Putamen (tissue), 1 donor: ENCODE measurements at regions not wholly inside any gene's neighbourhood (a gene's known extent, or its start where the extent isn't known, plus 50 kb on each side); places are given as distances from the start of the nearest gene placed in this dataset.
A peak's percentile ranks its signal among the peaks of the same experiment; 100 is the strongest.

ENCODE experiments used
- DNase-seq: peaks from one replicate; pipeline ENCODE4 v3.0.0-alpha.2; 2016; ENCODE audit warnings: low spot score

DNA sequence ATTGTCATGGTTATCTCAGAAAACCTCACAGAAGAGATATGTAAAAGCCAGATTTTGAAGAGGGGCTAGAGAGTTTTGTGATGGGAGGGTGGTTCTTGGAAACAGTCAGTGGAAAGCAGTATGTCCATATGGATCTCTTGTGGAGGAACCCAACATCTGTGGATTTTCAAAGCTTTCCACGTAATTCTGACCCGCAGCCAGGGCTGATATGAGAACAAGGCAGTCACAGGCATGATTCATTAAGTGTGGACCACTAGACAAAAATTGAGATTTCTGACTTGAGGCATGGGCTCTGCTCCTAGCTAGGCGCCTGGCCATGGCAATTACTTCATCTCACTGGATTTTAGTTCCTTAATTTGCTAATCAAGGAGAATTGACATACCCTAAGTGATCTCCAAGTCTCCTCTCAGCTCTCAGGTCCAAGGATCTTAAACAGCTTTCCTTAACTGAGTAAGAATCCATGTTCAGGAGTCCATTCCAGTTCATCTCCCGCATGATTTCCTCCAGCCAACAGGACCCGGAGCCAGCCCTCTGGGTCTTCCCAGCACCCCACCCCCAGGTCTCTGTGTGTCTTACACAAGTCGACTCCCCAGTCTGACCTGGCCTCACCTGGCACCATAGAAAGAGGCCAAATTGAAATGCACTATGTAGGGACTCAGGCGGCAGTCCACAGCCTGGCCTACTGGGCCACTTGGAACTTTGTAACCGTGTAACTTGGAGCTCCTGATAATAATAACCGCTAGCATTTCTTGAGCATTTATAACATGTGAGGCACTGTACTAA, 176.3 kb upstream of the PARP11 start:
- no peak for DNase-seq

DNA sequence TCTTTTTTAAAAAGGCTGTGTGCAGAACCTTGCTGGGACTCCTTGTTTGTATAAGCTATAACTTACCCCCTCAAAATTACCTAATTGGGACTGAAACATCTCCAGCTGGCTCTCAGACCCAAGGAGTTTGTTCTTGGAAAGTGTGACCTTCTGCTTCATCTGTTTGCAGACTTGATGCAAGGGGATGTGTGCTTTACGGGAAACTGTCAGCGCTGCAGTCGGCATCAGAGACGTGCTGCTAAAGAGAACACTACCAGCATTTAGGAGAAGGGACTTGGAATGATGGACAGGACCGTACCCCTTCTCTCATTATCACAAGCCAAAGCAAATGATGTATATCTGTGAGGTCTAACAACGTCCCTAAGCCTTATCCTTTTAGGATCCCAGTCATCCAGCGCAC, 174.2 kb upstream of the PARP11 start:
- DNase-seq, result no peak

GRCh38 chr12:4046495-4046840, 173.3 kb upstream of the PARP11 start:
- DNase-seq, result no peak

DNA sequence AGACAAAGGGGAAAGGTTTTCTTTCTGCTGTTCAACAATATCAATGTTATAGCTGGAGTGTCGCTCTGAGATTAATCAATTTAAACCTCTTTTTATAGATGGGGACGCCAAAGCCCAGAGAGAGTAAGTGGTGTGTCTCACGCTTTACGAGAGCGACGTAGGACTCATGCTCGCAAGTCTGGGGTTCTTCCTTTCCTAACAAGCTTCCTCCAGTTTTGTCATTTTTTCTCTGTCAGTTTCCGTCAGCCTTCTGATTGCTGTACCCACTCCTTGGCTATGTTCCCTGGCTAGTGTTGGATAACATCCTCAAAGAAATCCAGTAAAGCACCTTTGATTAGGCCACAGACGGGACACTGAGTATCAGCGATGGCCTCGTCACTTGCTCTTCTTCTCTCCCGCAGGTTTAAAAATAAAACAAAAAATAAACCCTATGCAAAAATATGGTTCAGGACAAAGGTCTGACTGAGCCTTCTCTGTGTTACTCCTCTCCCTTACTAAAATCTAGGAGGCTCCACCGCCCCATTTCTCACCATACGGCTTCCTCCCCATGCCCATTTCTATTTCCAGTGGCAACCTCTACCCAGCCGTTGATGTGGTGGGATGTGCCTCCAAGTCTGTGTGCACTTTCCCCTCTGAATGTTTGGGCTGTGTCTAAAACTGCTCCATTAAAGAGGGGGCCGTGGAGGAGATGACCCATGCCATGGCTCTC, 172.7 kb upstream of the PARP11 start:
- DNase-seq, result no peak

GRCh38 chr12:4044736-4045730, 171.8 kb upstream of the PARP11 start:
- DNase-seq, result no peak

GRCh38 chr12:4044101-4044500, 170.9 kb upstream of the PARP11 start:
- no peak for DNase-seq

DNA sequence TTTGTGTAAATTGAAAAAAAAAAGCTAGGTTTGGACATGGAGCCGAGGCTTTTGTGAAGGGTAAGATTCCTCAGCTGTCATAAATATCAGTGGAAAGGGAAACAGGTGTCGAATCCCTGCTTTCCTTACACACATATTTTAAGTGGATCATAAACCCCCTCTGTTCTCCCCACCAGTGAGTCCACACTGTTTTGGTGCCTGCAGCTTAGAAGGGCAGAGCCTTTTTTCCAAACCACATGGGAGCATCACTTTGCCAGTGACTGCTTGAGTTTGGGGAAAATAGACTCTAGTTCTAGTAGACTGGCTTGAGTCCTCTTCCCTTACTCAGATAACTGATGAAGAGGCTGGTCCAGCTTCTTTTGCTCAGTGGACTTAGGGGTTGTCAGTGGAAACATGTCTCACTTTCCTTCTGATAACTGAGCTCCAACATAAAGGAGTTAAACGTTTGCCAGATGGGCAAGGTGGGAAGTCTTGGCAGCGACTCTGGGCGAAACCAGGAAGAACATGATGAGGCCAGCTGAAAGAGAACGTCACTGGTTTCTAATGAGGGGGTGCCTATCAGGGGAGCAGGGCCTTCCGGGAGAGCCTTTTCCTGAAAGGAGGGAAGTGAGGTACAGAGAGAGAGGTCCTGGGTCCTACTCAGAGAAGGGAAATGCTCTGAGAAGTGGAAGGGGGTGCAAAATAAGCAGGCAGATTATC, 168.1 kb upstream of the PARP11 start:
- DNase-seq, result no peak

GRCh38 chr12:4039931-4040330, 166.7 kb upstream of the PARP11 start:
- DNase-seq, result peak; percentile 21

- peak; percentile 25 for DNase-seq
These were observed 164.6 kb upstream of the PARP11 start for GRCh38 chr12:4037747-4038312.

DNA sequence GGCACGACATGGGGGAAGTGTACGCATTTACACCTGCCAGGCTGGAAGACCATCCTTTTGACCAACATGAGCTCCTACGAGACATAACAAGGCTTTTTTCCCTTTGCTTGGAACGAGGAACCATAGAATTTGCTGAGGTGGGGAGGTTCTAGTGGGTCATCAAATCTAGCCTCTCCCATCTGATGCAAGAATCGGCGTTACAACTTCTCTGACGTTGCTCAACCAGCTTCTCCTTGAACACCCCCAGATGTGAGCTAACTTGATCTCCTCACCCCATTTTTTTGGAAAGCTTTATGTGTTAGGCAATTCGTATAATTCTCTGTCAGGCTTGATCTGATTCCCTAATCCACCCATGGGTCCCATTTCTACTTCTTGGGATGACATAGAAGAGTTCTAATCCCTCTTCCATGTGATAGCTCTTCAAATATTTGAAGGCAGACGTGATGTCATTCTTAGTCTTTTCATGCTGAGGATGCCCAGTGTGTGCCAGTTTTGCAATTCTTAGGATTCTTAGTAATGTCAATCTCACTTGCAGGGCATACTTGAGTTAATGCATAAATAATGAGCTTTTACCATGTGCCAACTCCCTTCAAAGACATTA, 163.6 kb upstream of the PARP11 start:
- DNase-seq, result no peak

- DNase-seq, result no peak
These were observed 161.7 kb upstream of the PARP11 start for GRCh38 chr12:4034921-4035320.

- DNase-seq, result no peak
These were observed 159.9 kb upstream of the PARP11 start for GRCh38 chr12:4032924-4033615.

GRCh38 chr12:4031703-4032291, 158.6 kb upstream of the PARP11 start:
- no peak for DNase-seq

GRCh38 chr12:4030929-4031702, 157.9 kb upstream of the PARP11 start:
- DNase-seq, result peak; percentile 74

- DNase-seq, result no peak
These were observed 154.2 kb upstream of the PARP11 start for GRCh38 chr12:4027412-4027811.

DNA sequence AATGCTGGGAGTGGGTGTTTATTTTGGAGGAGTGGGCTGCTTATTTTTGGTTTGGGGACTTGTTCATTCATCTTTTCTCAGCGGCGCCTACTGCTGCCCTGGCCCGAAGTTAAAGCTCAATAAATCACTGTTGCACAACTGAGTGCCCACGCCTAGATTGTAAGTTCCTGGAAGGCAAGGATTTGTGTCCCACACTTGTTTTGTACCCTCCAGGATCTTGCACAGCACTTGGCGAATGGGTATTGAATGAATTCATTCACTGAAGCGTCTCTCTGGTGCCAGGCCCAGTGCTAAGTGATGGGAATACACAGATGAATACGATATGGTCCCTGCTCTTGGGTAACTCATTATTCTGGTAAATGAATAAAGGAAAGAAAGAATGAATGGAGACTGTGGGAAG, 153.3 kb upstream of the PARP11 start:
- DNase-seq, result no peak

GRCh38 chr12:4026020-4026358, 152.8 kb upstream of the PARP11 start:
- DNase-seq, result no peak

GRCh38 chr12:4025181-4026019, 152.2 kb upstream of the PARP11 start:
- no peak for DNase-seq
